B cell (primary cell): ENCODE measurements at regions not wholly inside any gene's neighbourhood (a gene's known extent, or its start where the extent isn't known, plus 50 kb on each side); places are given as distances from the start of the nearest gene placed in this dataset.

Experiments
- ATAC-seq: fragments of 200-7000 bp; cut with Tn5 transposase; one replicate; pipeline ENCODE4 v1.10.0; 2021; ENCODE audit warnings: low read depth, mild to moderate bottlenecking, moderate number of reproducible peaks, moderate library complexity
- CTCF ChIA-PET: fragments of 350-600 bp; sonication (Branson Sonifier 250); formaldehyde crosslinking; loops from one replicate; lab custom pipeline; 2021; ENCODE audit warnings: antibody characterized with exemption, inconsistent platforms; lab: Charles Lee
- POLR2A ChIA-PET: fragments of 350-600 bp; sonication (Branson Sonifier 250); formaldehyde crosslinking; loops from one replicate; lab custom pipeline; 2021; ENCODE audit warnings: antibody characterized with exemption; lab: Charles Lee
- DNase-seq: peaks from one replicate; pipeline ENCODE4 v3.0.0; 2013
- H2AFZ ChIP-seq: 2 replicates; pipeline ENCODE4 v1.6.1; 2012; ENCODE audit warnings: mild to moderate bottlenecking, low read depth, low read length; ENCODE audit not compliant: insufficient read depth, poor library complexity, severe bottlenecking
- H3K27ac ChIP-seq, 2 donors: 1 replicate in 1 of 2; 2 replicates in 1 of 2; pipeline ENCODE4 v1.5.1; 2012 to 2013; ENCODE audit warnings: low read length in 2 of 2, mild to moderate bottlenecking in 2 of 2, moderate library complexity in 1 of 2
- H3K27me3 ChIP-seq, 4 experiments: fragments of 200-600 bp in 1 of 4; sonication (generic) in 1 of 4; replicated peaks in 1 of 4; 1 replicate in 2 of 4; 2 replicates in 2 of 4; pipeline versions ENCODE4 v1.6.1 to v1.7.0; 2013 to 2016; ENCODE audit warnings: low read length in 3 of 4, mild to moderate bottlenecking in 2 of 4, mixed read lengths in 1 of 4, moderate library complexity in 1 of 4; ENCODE audit not compliant: insufficient read depth in 4 of 4, control insufficient read depth in 3 of 4; ENCODE audit errors: control extremely low read depth in 1 of 4
- H3K36me3 ChIP-seq, 2 experiments: replicated peaks in 1 of 2; 1 replicate in 1 of 2; 2 replicates in 1 of 2; pipeline versions ENCODE4 v1.6.1 to v1.7.1; 2013; ENCODE audit warnings: low read length in 1 of 2; ENCODE audit not compliant: insufficient read depth in 2 of 2, control insufficient read depth in 1 of 2; ENCODE audit errors: control extremely low read depth in 1 of 2, extremely low read depth in 1 of 2
- H3K4me1 ChIP-seq, 2 donors: fragments of 200-600 bp in 1 of 2; sonication (generic) in 1 of 2; 1 replicate in 1 of 2; 2 replicates in 1 of 2; pipeline versions ENCODE4 v1.5.1 to v1.6.1; 2013 to 2017; ENCODE audit warnings: low read length in 2 of 2; ENCODE audit not compliant: control insufficient read depth in 2 of 2, insufficient read depth in 2 of 2
- H3K4me2 ChIP-seq: replicated peaks from 2 replicates; pipeline ENCODE3; 2012; ENCODE audit warnings: mild to moderate bottlenecking, low read depth, low read length; ENCODE audit not compliant: poor library complexity, severe bottlenecking
- H3K4me3 ChIP-seq, 5 experiments: fragments of 200-600 bp in 1 of 5; sonication (generic) in 1 of 5; 1 replicate in 3 of 5; 2 replicates in 2 of 5; pipeline versions ENCODE4 v1.5.1 to v1.7.0; 2011 to 2016; ENCODE audit warnings: low read length in 4 of 5, mild to moderate bottlenecking in 4 of 5, low read depth in 2 of 5, control low read depth in 1 of 5, moderate library complexity in 1 of 5; ENCODE audit not compliant: insufficient read depth in 1 of 5; ENCODE audit errors: control extremely low read depth in 1 of 5, extremely low read depth in 1 of 5
- H3K79me2 ChIP-seq: fragments of 200-600 bp; sonication (generic); one replicate; pipeline ENCODE4 v1.6.0; 2016; ENCODE audit warnings: low read length; ENCODE audit not compliant: control insufficient read depth, insufficient read depth
- H3K9ac ChIP-seq: fragments of 200-600 bp; sonication (generic); 2 replicates; pipeline ENCODE4 v1.6.1; 2017; ENCODE audit warnings: mild to moderate bottlenecking, low read length, moderate library complexity
- H3K9me3 ChIP-seq, 3 donors: one replicate each; pipeline versions ENCODE4 v1.6.1 to v1.7.1; 2013; ENCODE audit warnings: low read length in 2 of 3; ENCODE audit not compliant: control insufficient read depth in 2 of 3, insufficient read depth in 1 of 3; ENCODE audit errors: control extremely low read depth in 1 of 3
- H4K20me1 ChIP-seq: 2 replicates; pipeline ENCODE4 v1.6.0; 2012; ENCODE audit warnings: mild to moderate bottlenecking, low read length; ENCODE audit not compliant: insufficient read depth, control insufficient read depth, poor library complexity, severe bottlenecking
- H3K27ac Mint-ChIP-seq: one replicate; pipeline ENCODE4 v1.8.0; 2021; ENCODE audit warnings: mixed read lengths
- H3K27me3 Mint-ChIP-seq: one replicate; pipeline ENCODE4 v1.8.0; 2021; ENCODE audit warnings: mixed read lengths
- H3K4me1 Mint-ChIP-seq: one replicate; pipeline ENCODE4 v1.8.0; 2021; ENCODE audit warnings: mixed read lengths
- H3K4me3 Mint-ChIP-seq: one replicate; pipeline ENCODE4 v1.8.0; 2021; ENCODE audit warnings: mixed read lengths
- H3K9me3 Mint-ChIP-seq: one replicate; pipeline ENCODE4 v1.8.0; 2022; ENCODE audit warnings: mixed read lengths; ENCODE audit not compliant: insufficient read depth
- CTCF ChIP-seq: fragments of 200-600 bp; IDR thresholded peaks from one replicate; pipeline ENCODE4 v1.8.0; 2022; ENCODE audit warnings: antibody characterized with exemption, mild to moderate bottlenecking
- EZH2 ChIP-seq: IDR thresholded peaks from 2 replicates; pipeline ENCODE4 v1.6.1; 2012; ENCODE audit warnings: borderline replicate concordance, low read depth, mild to moderate bottlenecking, moderate library complexity, low read length; ENCODE audit not compliant: insufficient read depth, poor library complexity, severe bottlenecking
- WGBS: methylation state at CpG from one replicate; pipeline ENCODE4 v1.1.5; 2013; ENCODE audit warnings: missing lambda C conversion rate; ENCODE audit not compliant: insufficient coverage; 5-methylcytosine and 5-hydroxymethylcytosine counted together
- intact Hi-C: fragments of 100-400 bp; cut with micrococcal nuclease; formaldehyde crosslinking; loops from one replicate; pipeline ENCODE4 v1.10.0; 2022

- ATAC-seq (no peak), DNase-seq (no peak)
- Histone ChIP-seq H3K27me3 (no peaks in the 10 kb centered on the region), H3K9ac (no peak overlapping the region), H3K4me2 (no peak overlapping the region), H3K4me3 (no peak overlapping the region), H2AFZ (no peak overlapping the region), H3K4me1 (no peaks in the 10 kb centered on the region), H4K20me1 (no peaks in the 10 kb centered on the region), H3K27ac (no peak overlapping the region), H3K9me3 (no peaks in the 10 kb centered on the region), H3K36me3 (no peaks in the 10 kb centered on the region), H3K79me2 (no peaks in the 10 kb centered on the region)
- Mint-ChIP-seq H3K4me3 (no peak overlapping the region), H3K27me3 (peaks cover 4% of the 10 kb centered on the region), H3K27ac (no peak overlapping the region), H3K9me3 (no peaks in the 10 kb centered on the region), H3K4me1 (no peaks in the 10 kb centered on the region)
- TF ChIP-seq CTCF (no peak), EZH2 (no peak)
- CTCF ChIA-PET = interaction anchor here (0.6 kb wide), 1 partner anchor 409 kb away, joined by 3 read pairs; no protein-coding TSS in a partner anchor
- intact Hi-C loops = no loop called here
- POLR2A ChIA-PET = no interaction called here
- 94% methylated on average over 2 of the region's 2 CpGs for WGBS
These were observed 247.8 kb upstream of the NR4A3 start for GRCh38 chr9:99573886-99574285.

GRCh38 chr9:99576002-99576401 is 245.7 kb upstream of the NR4A3 start:
- intact Hi-C loops = no loop called here
- TF ChIP-seq CTCF (no peak), EZH2 (no peak)
- no peak overlapping the region for H2AFZ ChIP-seq
- WGBS = 88% methylated on average over 4 of the region's 4 CpGs
- ChIA-PET POLR2A (interaction anchor here (0.6 kb wide), 1 partner anchor 16 kb away, joined by 3 read pairs; no protein-coding TSS in a partner anchor), CTCF (no interaction called here)
- H3K9me3 Mint-ChIP-seq = no peaks in the 10 kb centered on the region
- H3K27me3 Mint-ChIP-seq = no peaks in the 10 kb centered on the region
- ATAC-seq = no peak
- H3K4me1 Mint-ChIP-seq = peaks cover 3% of the 10 kb centered on the region
- no peaks in the 10 kb centered on the region for H3K36me3 ChIP-seq
- H3K4me3 ChIP-seq = no peak overlapping the region
- no peak overlapping the region for H3K4me2 ChIP-seq
- no peak overlapping the region for H3K9ac ChIP-seq
- no peak overlapping the region for H3K27ac ChIP-seq
- no peaks in the 10 kb centered on the region for H3K27me3 ChIP-seq
- H3K27ac Mint-ChIP-seq = no peak overlapping the region
- H3K4me1 ChIP-seq = peaks cover 0 to 4% of the 10 kb centered on the region in 2 donors
- H3K4me3 Mint-ChIP-seq = no peak overlapping the region
- no peaks in the 10 kb centered on the region for H3K9me3 ChIP-seq
- no peak for DNase-seq
- H4K20me1 ChIP-seq = no peaks in the 10 kb centered on the region
- no peaks in the 10 kb centered on the region for H3K79me2 ChIP-seq
